ENCODE measurements at regions not wholly inside any gene's neighbourhood (a gene's known extent, or its start where the extent isn't known, plus 50 kb on each side); places are given as distances from the start of the nearest gene placed in this dataset.

GRCh38 chr12:60093428-60093827 lies 497.6 kb downstream of the SLC16A7 start:
- Mint-ChIP-seq H3K36me3 (ENCODE audit: insufficient read depth) (no peaks in the 10 kb centered on the region), H3K4me3 (no peak overlapping the region), H3K27me3 (no peaks in the 10 kb centered on the region), H3K9me3 (peaks cover 0 to 11% of the 10 kb centered on the region in 2 donors), H3K4me1 (ENCODE audit: low read depth in 2 of 2) (no peaks in the 10 kb centered on the region), H3K27ac (no peak overlapping the region)
- ATAC-seq (replicated peaks) = no peak
- no peak for DNase-seq

GRCh38 chr12:60094436-60094835 lies 498.6 kb downstream of the SLC16A7 start:
- H3K27me3 Mint-ChIP-seq = no peaks in the 10 kb centered on the region

GRCh38 chr12:60096727-60097126 lies 500.9 kb downstream of the SLC16A7 start:
- H3K36me3 Mint-ChIP-seq (ENCODE audit: insufficient read depth) = no peaks in the 10 kb centered on the region
- H3K9me3 Mint-ChIP-seq = peaks cover 0 to 2% of the 10 kb centered on the region in 2 donors
- no peak for ATAC-seq (replicated peaks)
- H3K4me3 Mint-ChIP-seq = no peak overlapping the region
- no peaks in the 10 kb centered on the region for H3K4me1 Mint-ChIP-seq (ENCODE audit: low read depth in 2 of 2)
- no peaks in the 10 kb centered on the region for H3K27me3 Mint-ChIP-seq
- H3K27ac Mint-ChIP-seq = no peak overlapping the region
- DNase-seq = no peak

More at GRCh38 chr12:60094436-60094835, 498.6 kb downstream of the SLC16A7 start:
- no peaks in the 10 kb centered on the region for H3K36me3 Mint-ChIP-seq (ENCODE audit: insufficient read depth)
- peaks cover 0 to under 1% of the 10 kb centered on the region in 2 donors for H3K9me3 Mint-ChIP-seq
- ATAC-seq (replicated peaks) = no peak
- no peak overlapping the region for H3K27ac Mint-ChIP-seq
- DNase-seq = no peak
- H3K4me3 Mint-ChIP-seq = no peak overlapping the region
- H3K4me1 Mint-ChIP-seq (ENCODE audit: low read depth in 2 of 2) = no peaks in the 10 kb centered on the region

GRCh38 chr12:60100160-60100559 lies 504.3 kb downstream of the SLC16A7 start:
- DNase-seq (no peak), ATAC-seq (replicated peaks) (no peak)
- no peaks in the 10 kb centered on the region for H3K27me3 Mint-ChIP-seq
- H3K4me3 Mint-ChIP-seq = no peak overlapping the region
- peaks cover 0 to 5% of the 10 kb centered on the region in 2 donors for H3K9me3 Mint-ChIP-seq
- H3K27ac Mint-ChIP-seq = no peak overlapping the region
- H3K36me3 Mint-ChIP-seq (ENCODE audit: insufficient read depth) = no peaks in the 10 kb centered on the region
- no peaks in the 10 kb centered on the region for H3K4me1 Mint-ChIP-seq (ENCODE audit: low read depth in 2 of 2)

GRCh38 chr12:60100852-60101251 lies 505.0 kb downstream of the SLC16A7 start:
- Mint-ChIP-seq H3K36me3 (ENCODE audit: insufficient read depth) (no peaks in the 10 kb centered on the region), H3K4me1 (ENCODE audit: low read depth in 2 of 2) (no peaks in the 10 kb centered on the region), H3K9me3 (peaks cover 0 to 5% of the 10 kb centered on the region in 2 donors), H3K4me3 (no peak overlapping the region), H3K27me3 (no peaks in the 10 kb centered on the region), H3K27ac (no peak overlapping the region)
- no peak for DNase-seq
- ATAC-seq (replicated peaks) = no peak

- no peaks in the 10 kb centered on the region for H3K27me3 Mint-ChIP-seq
- ATAC-seq (replicated peaks) = no peak
- no peaks in the 10 kb centered on the region for H3K36me3 Mint-ChIP-seq (ENCODE audit: insufficient read depth)
- H3K9me3 Mint-ChIP-seq = peaks cover 0 to 5% of the 10 kb centered on the region in 2 donors
- DNase-seq = no peak
- no peaks in the 10 kb centered on the region for H3K4me1 Mint-ChIP-seq (ENCODE audit: low read depth in 2 of 2)
- H3K4me3 Mint-ChIP-seq = no peak overlapping the region
- H3K27ac Mint-ChIP-seq = no peak overlapping the region
Measured at GRCh38 chr12:60101715-60102114, 505.9 kb downstream of the SLC16A7 start.

GRCh38 chr12:60106214-60106613 lies 510.4 kb downstream of the SLC16A7 start:
- Mint-ChIP-seq H3K27me3 (no peaks in the 10 kb centered on the region), H3K4me3 (no peak overlapping the region), H3K27ac (no peak overlapping the region), H3K9me3 (peaks cover 0 to 5% of the 10 kb centered on the region in 2 donors), H3K36me3 (ENCODE audit: insufficient read depth) (no peaks in the 10 kb centered on the region), H3K4me1 (ENCODE audit: low read depth in 2 of 2) (no peaks in the 10 kb centered on the region)
- no peak for ATAC-seq (replicated peaks)
- no peak for DNase-seq

- Mint-ChIP-seq H3K4me1 (ENCODE audit: low read depth in 2 of 2) (no peaks in the 10 kb centered on the region), H3K9me3 (peaks cover 4 to 8% of the 10 kb centered on the region in 2 donors), H3K27ac (no peak overlapping the region), H3K36me3 (ENCODE audit: insufficient read depth) (no peaks in the 10 kb centered on the region), H3K27me3 (no peaks in the 10 kb centered on the region), H3K4me3 (no peak overlapping the region)
- ATAC-seq (replicated peaks) (no peak), DNase-seq (no peak)
Measured at GRCh38 chr12:60107992-60108391, 512.2 kb downstream of the SLC16A7 start.

- DNase-seq = no peak
- peaks cover 11 to 22% of the 10 kb centered on the region in 2 donors for H3K9me3 Mint-ChIP-seq
- no peak for ATAC-seq (replicated peaks)
- H3K27ac Mint-ChIP-seq = no peak overlapping the region
- H3K36me3 Mint-ChIP-seq (ENCODE audit: insufficient read depth) = no peaks in the 10 kb centered on the region
- no peaks in the 10 kb centered on the region for H3K4me1 Mint-ChIP-seq (ENCODE audit: low read depth in 2 of 2)
- no peaks in the 10 kb centered on the region for H3K27me3 Mint-ChIP-seq
- H3K4me3 Mint-ChIP-seq = no peak overlapping the region
Measured at GRCh38 chr12:60112063-60112462, 516.2 kb downstream of the SLC16A7 start.

GRCh38 chr12:60112763-60113162 lies 516.9 kb downstream of the SLC16A7 start:
- no peak overlapping the region for H3K27ac Mint-ChIP-seq
- no peaks in the 10 kb centered on the region for H3K27me3 Mint-ChIP-seq
- peaks cover 13 to 22% of the 10 kb centered on the region in 2 donors for H3K9me3 Mint-ChIP-seq
- no peak overlapping the region for H3K4me3 Mint-ChIP-seq
- no peaks in the 10 kb centered on the region for H3K36me3 Mint-ChIP-seq (ENCODE audit: insufficient read depth)
- DNase-seq (no peak), ATAC-seq (replicated peaks) (no peak)
- no peaks in the 10 kb centered on the region for H3K4me1 Mint-ChIP-seq (ENCODE audit: low read depth in 2 of 2)

GRCh38 chr12:60114169-60114568 lies 518.3 kb downstream of the SLC16A7 start:
- H3K36me3 Mint-ChIP-seq (ENCODE audit: insufficient read depth) = no peaks in the 10 kb centered on the region
- H3K9me3 Mint-ChIP-seq = peaks cover 11 to 22% of the 10 kb centered on the region in 2 donors
- DNase-seq (no peak), ATAC-seq (replicated peaks) (no peak)
- H3K27me3 Mint-ChIP-seq = no peaks in the 10 kb centered on the region
- H3K4me1 Mint-ChIP-seq (ENCODE audit: low read depth in 2 of 2) = no peaks in the 10 kb centered on the region
- no peak overlapping the region for H3K27ac Mint-ChIP-seq
- H3K4me3 Mint-ChIP-seq = no peak overlapping the region

GRCh38 chr12:60119327-60119726 lies 523.5 kb downstream of the SLC16A7 start:
- Mint-ChIP-seq H3K27me3 (no peaks in the 10 kb centered on the region), H3K4me3 (no peak overlapping the region), H3K36me3 (ENCODE audit: insufficient read depth) (no peaks in the 10 kb centered on the region), H3K9me3 (peaks cover 9 to 14% of the 10 kb centered on the region in 2 donors), H3K4me1 (ENCODE audit: low read depth in 2 of 2) (no peaks in the 10 kb centered on the region), H3K27ac (no peak overlapping the region)
- DNase-seq (no peak), ATAC-seq (replicated peaks) (no peak)

- no peak overlapping the region for H3K4me3 Mint-ChIP-seq
- no peaks in the 10 kb centered on the region for H3K27me3 Mint-ChIP-seq
- ATAC-seq (replicated peaks) (no peak), DNase-seq (no peak)
- H3K36me3 Mint-ChIP-seq (ENCODE audit: insufficient read depth) = no peaks in the 10 kb centered on the region
- H3K4me1 Mint-ChIP-seq (ENCODE audit: low read depth in 2 of 2) = no peaks in the 10 kb centered on the region
- peaks cover 11 to 13% of the 10 kb centered on the region in 2 donors for H3K9me3 Mint-ChIP-seq
- H3K27ac Mint-ChIP-seq = no peak overlapping the region
Measured at GRCh38 chr12:60120199-60120598, 524.4 kb downstream of the SLC16A7 start.

GRCh38 chr12:60123557-60123956 lies 527.7 kb downstream of the SLC16A7 start:
- Mint-ChIP-seq H3K4me1 (ENCODE audit: low read depth in 2 of 2) (no peaks in the 10 kb centered on the region), H3K9me3 (peaks cover 8% of the 10 kb centered on the region in 2 donors), H3K36me3 (ENCODE audit: insufficient read depth) (no peaks in the 10 kb centered on the region), H3K4me3 (no peak overlapping the region), H3K27me3 (no peaks in the 10 kb centered on the region), H3K27ac (no peak overlapping the region)
- DNase-seq = no peak
- no peak for ATAC-seq (replicated peaks)

GRCh38 chr12:60137513-60137912 lies 541.7 kb downstream of the SLC16A7 start:
- H3K4me1 Mint-ChIP-seq (ENCODE audit: low read depth in 2 of 2) = no peaks in the 10 kb centered on the region
- no peaks in the 10 kb centered on the region for H3K27me3 Mint-ChIP-seq
- DNase-seq = no peak
- H3K4me3 Mint-ChIP-seq = no peak overlapping the region
- H3K36me3 Mint-ChIP-seq (ENCODE audit: insufficient read depth) = no peaks in the 10 kb centered on the region
- H3K9me3 Mint-ChIP-seq = peaks cover 3 to 4% of the 10 kb centered on the region in 2 donors
- no peak overlapping the region for H3K27ac Mint-ChIP-seq
- ATAC-seq (replicated peaks) = no peak
